ENCODE measurements at regions not wholly inside any gene's neighbourhood (a gene's known extent, or its start where the extent isn't known, plus 50 kb on each side); places are given as distances from the start of the nearest gene placed in this dataset.

DNA sequence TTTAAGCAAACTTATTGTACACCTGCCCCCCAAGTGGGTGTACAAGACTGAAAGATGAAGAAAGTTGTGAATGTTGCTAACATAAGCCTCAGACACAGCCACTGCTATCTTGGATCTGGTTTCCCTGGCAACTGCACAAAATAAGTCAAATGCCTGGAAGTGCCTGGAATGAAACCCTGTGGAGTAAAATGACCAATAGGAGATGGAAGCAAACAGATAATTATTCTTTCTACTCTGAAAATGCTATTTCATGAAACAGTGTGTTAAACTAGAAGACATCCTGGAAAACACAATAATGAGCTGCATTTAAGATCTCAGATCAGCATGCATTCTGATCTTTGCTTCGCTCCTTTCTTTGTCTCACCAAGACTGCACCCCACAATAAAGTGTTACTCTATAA, 1016.0 kb downstream of the ARAP2 start:
- CTCF ChIA-PET (ENCODE audit: unreplicated experiment): no interaction called here
- Histone ChIP-seq H3K9me2 (ENCODE audit: insufficient read depth, low read length) (no peaks in the 10 kb centered on the region), H3K4me3 (ENCODE audit: low read depth, low read length, poor library complexity, severe bottlenecking) (no peak overlapping the region), H3K4me1 (ENCODE audit: insufficient read depth, low read length, poor library complexity, severe bottlenecking) (no peaks in the 10 kb centered on the region), H3K36me3 (ENCODE audit: insufficient read depth, low read length) (no peaks in the 10 kb centered on the region), H3K9me3 (ENCODE audit: low read length) (no peaks in the 10 kb centered on the region), H3K27ac (ENCODE audit: low read depth, low read length, poor library complexity, severe bottlenecking) (no peak overlapping the region), H4K20me1 (ENCODE audit: insufficient read depth, low read length) (no peaks in the 10 kb centered on the region), H2AFZ (ENCODE audit: low read length) (no peak overlapping the region), H3K4me2 (ENCODE audit: low read length) (no peak overlapping the region), H3K79me2 (ENCODE audit: insufficient read depth, low read depth, low read length) (no peaks in the 10 kb centered on the region)
- POLR2A ChIA-PET: no interaction called here
- no TSS peak for BruUV-seq (replicated peaks)
- TF ChIP-seq, protein P1, sequence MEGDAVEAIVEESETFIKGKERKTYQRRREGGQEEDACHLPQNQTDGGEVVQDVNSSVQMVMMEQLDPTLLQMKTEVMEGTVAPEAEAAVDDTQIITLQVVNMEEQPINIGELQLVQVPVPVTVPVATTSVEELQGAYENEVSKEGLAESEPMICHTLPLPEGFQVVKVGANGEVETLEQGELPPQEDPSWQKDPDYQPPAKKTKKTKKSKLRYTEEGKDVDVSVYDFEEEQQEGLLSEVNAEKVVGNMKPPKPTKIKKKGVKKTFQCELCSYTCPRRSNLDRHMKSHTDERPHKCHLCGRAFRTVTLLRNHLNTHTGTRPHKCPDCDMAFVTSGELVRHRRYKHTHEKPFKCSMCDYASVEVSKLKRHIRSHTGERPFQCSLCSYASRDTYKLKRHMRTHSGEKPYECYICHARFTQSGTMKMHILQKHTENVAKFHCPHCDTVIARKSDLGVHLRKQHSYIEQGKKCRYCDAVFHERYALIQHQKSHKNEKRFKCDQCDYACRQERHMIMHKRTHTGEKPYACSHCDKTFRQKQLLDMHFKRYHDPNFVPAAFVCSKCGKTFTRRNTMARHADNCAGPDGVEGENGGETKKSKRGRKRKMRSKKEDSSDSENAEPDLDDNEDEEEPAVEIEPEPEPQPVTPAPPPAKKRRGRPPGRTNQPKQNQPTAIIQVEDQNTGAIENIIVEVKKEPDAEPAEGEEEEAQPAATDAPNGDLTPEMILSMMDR (conservative IDR thresholded peaks at IDR 0.05; ENCODE audit: low read length): no peak
- no peak for TF ChIP-seq EZH2phosphoT487 (IDR thresholded peaks at IDR 0.05; ENCODE audit: borderline replicate concordance, low read depth, low read length)
- DNase-seq (ENCODE audit: low spot score): no peak
- intact Hi-C loops (cut with micrococcal nuclease; ENCODE audit: unreplicated experiment): no loop called here

GRCh38 chr4:35229021-35229420, 1015.3 kb downstream of the ARAP2 start:
- H2AFZ ChIP-seq (ENCODE audit: low read length): no peak overlapping the region
- TF ChIP-seq, protein P1 (conservative IDR thresholded peaks at IDR 0.05; ENCODE audit: low read length): no peak
- ChIA-PET CTCF (ENCODE audit: unreplicated experiment) (no interaction called here), POLR2A (no interaction called here)
- H3K9me3 ChIP-seq (ENCODE audit: low read length): no peaks in the 10 kb centered on the region
- no TSS peak for BruUV-seq (replicated peaks)
- intact Hi-C loops (cut with micrococcal nuclease; ENCODE audit: unreplicated experiment): no loop called here
- no peaks in the 10 kb centered on the region for H3K9me2 ChIP-seq (ENCODE audit: insufficient read depth, low read length)
- H4K20me1 ChIP-seq (ENCODE audit: insufficient read depth, low read length): no peaks in the 10 kb centered on the region
- no peaks in the 10 kb centered on the region for H3K79me2 ChIP-seq (ENCODE audit: insufficient read depth, low read depth, low read length)
- no peak overlapping the region for H3K27ac ChIP-seq (ENCODE audit: low read depth, low read length, poor library complexity, severe bottlenecking)
- no peak overlapping the region for H3K4me2 ChIP-seq (ENCODE audit: low read length)
- H3K36me3 ChIP-seq (ENCODE audit: insufficient read depth, low read length): no peaks in the 10 kb centered on the region
- H3K4me1 ChIP-seq (ENCODE audit: insufficient read depth, low read length, poor library complexity, severe bottlenecking): no peaks in the 10 kb centered on the region
- no peak for DNase-seq (ENCODE audit: low spot score)
- no peak overlapping the region for H3K4me3 ChIP-seq (ENCODE audit: low read depth, low read length, poor library complexity, severe bottlenecking)

DNA sequence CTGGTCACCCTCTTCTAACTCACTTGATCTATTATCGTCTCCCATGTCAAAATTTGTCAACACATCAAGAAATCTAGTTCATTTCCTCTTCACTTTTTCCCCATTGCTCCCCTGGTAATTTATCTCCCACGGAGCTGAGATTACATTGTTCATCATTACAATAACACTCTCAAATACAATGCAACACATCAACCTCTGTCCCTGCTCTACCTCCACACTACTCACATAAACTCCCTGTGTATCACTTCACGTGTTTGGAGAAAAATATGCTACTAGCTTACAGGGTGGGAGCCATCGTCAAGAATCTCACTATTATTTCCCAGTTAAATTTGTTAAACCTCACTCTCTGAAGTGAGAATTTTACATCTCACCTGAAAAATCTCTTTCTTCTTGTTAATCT, 1006.4 kb downstream of the ARAP2 start:
- Histone ChIP-seq H4K20me1 (ENCODE audit: insufficient read depth, low read length) (no peaks in the 10 kb centered on the region), H2AFZ (ENCODE audit: low read length) (no peak overlapping the region), H3K9me2 (ENCODE audit: insufficient read depth, low read length) (no peaks in the 10 kb centered on the region), H3K27ac (ENCODE audit: low read depth, low read length, poor library complexity, severe bottlenecking) (no peak overlapping the region), H3K4me2 (ENCODE audit: low read length) (no peak overlapping the region), H3K36me3 (ENCODE audit: insufficient read depth, low read length) (no peaks in the 10 kb centered on the region), H3K4me3 (ENCODE audit: low read depth, low read length, poor library complexity, severe bottlenecking) (no peak overlapping the region), H3K79me2 (ENCODE audit: insufficient read depth, low read depth, low read length) (no peaks in the 10 kb centered on the region), H3K9me3 (ENCODE audit: low read length) (no peaks in the 10 kb centered on the region), H3K4me1 (ENCODE audit: insufficient read depth, low read length, poor library complexity, severe bottlenecking) (no peaks in the 10 kb centered on the region)
- no peak for DNase-seq (ENCODE audit: low spot score)
- TF ChIP-seq, protein P1 (conservative IDR thresholded peaks at IDR 0.05; ENCODE audit: low read length): no peak
- TF ChIP-seq EZH2phosphoT487 (IDR thresholded peaks at IDR 0.05; ENCODE audit: borderline replicate concordance, low read depth, low read length): no peak
- no TSS peak for BruUV-seq (replicated peaks)
- POLR2A ChIA-PET: no interaction called here
- CTCF ChIA-PET (ENCODE audit: unreplicated experiment): no interaction called here
- intact Hi-C loops (cut with micrococcal nuclease; ENCODE audit: unreplicated experiment): no loop called here
